Right atrium auricular region (tissue), 2 donors: ENCODE measurements at regions not wholly inside any gene's neighbourhood (a gene's known extent, or its start where the extent isn't known, plus 50 kb on each side); places are given as distances from the start of the nearest gene placed in this dataset.

ENCODE experiments used
- DNase-seq: peaks from one replicate; pipeline ENCODE4 v3.0.0-alpha.2; 2019; ENCODE audit warnings: low spot score
- H3K27ac ChIP-seq, 2 donors: fragments of 200-600 bp; sonication (generic); 1 replicate in 1 of 2; 2 replicates in 1 of 2; pipeline ENCODE4 v1.5.1; 2016 to 2019
- H3K27me3 ChIP-seq, 2 donors: fragments of 200-600 bp; sonication (generic); one replicate each; pipeline versions ENCODE4 v1.5.1 to v1.6.0; 2017 to 2019
- H3K36me3 ChIP-seq: fragments of 200-600 bp; sonication (generic); one replicate; pipeline ENCODE4 v1.5.1; 2016
- H3K4me1 ChIP-seq, 2 donors: fragments of 200-600 bp; sonication (generic); one replicate each; pipeline versions ENCODE4 v1.5.1 to v1.6.0; 2017 to 2019
- H3K4me3 ChIP-seq, 2 donors: fragments of 200-600 bp; sonication (generic); 1 replicate in 1 of 2; 2 replicates in 1 of 2; pipeline ENCODE4 v1.5.1; 2017 to 2019; ENCODE audit warnings: mild to moderate bottlenecking in 1 of 2, moderate library complexity in 1 of 2
- H3K9me3 ChIP-seq, 2 donors: fragments of 200-600 bp; sonication (generic); one replicate each; pipeline ENCODE4 v1.5.1; 2019
- TF ChIP-seq, protein P1 (sequence below), 2 donors: fragments of 200-600 bp; sonication (generic); IDR thresholded peaks; one replicate each; pipeline ENCODE4 v1.5.1; 2019; ENCODE audit warnings: antibody characterized with exemption in 2 of 2

- H3K4me1 ChIP-seq = peaks cover 0 to 5% of the 10 kb centered on the region in 2 donors
- no peaks in the 10 kb centered on the region for H3K27me3 ChIP-seq
- no peaks in the 10 kb centered on the region for H3K36me3 ChIP-seq
- no peak overlapping the region for H3K4me3 ChIP-seq
- TF ChIP-seq, protein P1, sequence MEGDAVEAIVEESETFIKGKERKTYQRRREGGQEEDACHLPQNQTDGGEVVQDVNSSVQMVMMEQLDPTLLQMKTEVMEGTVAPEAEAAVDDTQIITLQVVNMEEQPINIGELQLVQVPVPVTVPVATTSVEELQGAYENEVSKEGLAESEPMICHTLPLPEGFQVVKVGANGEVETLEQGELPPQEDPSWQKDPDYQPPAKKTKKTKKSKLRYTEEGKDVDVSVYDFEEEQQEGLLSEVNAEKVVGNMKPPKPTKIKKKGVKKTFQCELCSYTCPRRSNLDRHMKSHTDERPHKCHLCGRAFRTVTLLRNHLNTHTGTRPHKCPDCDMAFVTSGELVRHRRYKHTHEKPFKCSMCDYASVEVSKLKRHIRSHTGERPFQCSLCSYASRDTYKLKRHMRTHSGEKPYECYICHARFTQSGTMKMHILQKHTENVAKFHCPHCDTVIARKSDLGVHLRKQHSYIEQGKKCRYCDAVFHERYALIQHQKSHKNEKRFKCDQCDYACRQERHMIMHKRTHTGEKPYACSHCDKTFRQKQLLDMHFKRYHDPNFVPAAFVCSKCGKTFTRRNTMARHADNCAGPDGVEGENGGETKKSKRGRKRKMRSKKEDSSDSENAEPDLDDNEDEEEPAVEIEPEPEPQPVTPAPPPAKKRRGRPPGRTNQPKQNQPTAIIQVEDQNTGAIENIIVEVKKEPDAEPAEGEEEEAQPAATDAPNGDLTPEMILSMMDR (IDR thresholded peaks at IDR 0.05) = no peak
- H3K27ac ChIP-seq = no peak overlapping the region
- H3K9me3 ChIP-seq = no peaks in the 10 kb centered on the region
- DNase-seq = no peak
These were observed 123.5 kb upstream of the RFLNA start for GRCh38 chr12:124171231-124171979.

GRCh38 chr12:124172636-124173035 lies 122.3 kb upstream of the RFLNA start:
- H3K27ac ChIP-seq = no peak overlapping the region
- DNase-seq = no peak
- TF ChIP-seq, protein P1 (IDR thresholded peaks at IDR 0.05) = no peak

DNA sequence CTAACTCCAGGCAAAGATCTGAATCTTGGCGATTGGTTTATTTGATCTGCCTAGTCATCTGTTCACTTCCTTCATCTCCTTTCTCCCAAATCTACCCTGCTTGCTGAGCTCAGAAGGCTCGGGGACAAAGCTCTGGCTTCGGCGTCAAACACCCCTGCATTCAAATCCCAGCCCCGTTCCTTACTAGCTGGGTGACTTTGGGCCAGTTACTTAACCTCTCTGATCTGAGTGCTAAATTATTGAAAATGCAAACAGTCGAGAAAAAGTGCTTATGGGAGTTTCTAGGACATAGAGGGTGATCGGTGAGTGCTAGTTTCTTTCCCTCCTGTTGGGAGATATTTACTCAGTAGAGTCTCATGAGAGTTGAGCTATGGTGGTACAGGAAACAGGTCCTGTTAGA lies 121.2 kb upstream of the RFLNA start:
- Histone ChIP-seq H3K4me1 (peaks cover 0 to 5% of the 10 kb centered on the region in 2 donors), H3K9me3 (no peaks in the 10 kb centered on the region), H3K4me3 (no peak overlapping the region), H3K27me3 (no peaks in the 10 kb centered on the region), H3K36me3 (no peaks in the 10 kb centered on the region), H3K27ac (no peak overlapping the region)
- TF ChIP-seq, protein P1 (IDR thresholded peaks at IDR 0.05) = no peak
- DNase-seq = no peak

More at GRCh38 chr12:124172636-124173035, 122.3 kb upstream of the RFLNA start:
- no peaks in the 10 kb centered on the region for H3K27me3 ChIP-seq
- H3K36me3 ChIP-seq = no peaks in the 10 kb centered on the region
- H3K4me1 ChIP-seq = peaks cover 0 to 5% of the 10 kb centered on the region in 2 donors
- H3K4me3 ChIP-seq = no peak overlapping the region
- no peaks in the 10 kb centered on the region for H3K9me3 ChIP-seq

DNA sequence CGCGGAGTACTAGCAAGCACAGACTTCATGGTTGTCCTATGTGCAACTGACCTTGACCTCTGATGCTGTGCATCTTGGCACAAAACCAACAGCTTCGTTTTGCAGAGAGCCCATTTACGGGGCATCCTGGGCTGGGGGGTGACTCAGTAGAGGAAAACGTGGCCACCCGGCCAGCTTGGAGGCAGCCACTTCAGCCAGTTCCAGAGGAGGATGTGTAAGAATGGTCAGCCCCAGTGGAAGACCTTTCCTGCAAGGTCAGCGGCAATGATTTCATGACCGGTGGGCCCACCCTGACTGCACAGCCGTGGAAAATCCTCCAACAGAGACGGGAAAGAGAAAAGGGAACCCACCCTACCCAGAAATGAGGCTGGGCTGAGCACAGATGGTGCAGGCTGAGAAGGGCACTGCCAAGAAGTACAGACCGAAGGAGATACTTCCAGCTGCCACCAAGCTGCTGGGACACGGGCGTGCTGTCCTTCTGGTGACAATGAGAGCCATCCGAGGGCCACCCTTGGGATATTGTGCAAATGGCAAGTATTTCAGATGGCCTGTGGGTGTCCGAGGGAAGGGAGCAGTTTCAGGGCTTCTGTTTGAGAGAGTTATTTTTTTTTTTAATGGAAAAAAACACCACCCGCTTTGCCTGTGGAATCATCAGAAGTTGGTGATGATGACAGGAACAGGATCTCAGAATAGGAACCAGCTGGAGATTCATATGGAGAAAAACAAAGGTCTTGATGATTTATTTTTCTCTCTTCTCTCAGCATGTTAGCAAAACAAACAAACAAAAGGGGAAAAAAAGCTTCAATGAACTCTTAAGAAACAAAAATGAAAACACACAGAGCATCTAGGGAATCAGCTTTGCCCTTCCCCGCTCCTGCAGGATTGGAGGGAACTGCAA lies 120.2 kb upstream of the RFLNA start:
- Histone ChIP-seq H3K4me3 (no peak overlapping the region), H3K36me3 (no peaks in the 10 kb centered on the region), H3K9me3 (no peaks in the 10 kb centered on the region), H3K4me1 (peaks cover 0 to 5% of the 10 kb centered on the region in 2 donors), H3K27ac (no peak overlapping the region), H3K27me3 (no peaks in the 10 kb centered on the region)
- DNase-seq = no peak
- TF ChIP-seq, protein P1 (IDR thresholded peaks at IDR 0.05) = no peak

DNA sequence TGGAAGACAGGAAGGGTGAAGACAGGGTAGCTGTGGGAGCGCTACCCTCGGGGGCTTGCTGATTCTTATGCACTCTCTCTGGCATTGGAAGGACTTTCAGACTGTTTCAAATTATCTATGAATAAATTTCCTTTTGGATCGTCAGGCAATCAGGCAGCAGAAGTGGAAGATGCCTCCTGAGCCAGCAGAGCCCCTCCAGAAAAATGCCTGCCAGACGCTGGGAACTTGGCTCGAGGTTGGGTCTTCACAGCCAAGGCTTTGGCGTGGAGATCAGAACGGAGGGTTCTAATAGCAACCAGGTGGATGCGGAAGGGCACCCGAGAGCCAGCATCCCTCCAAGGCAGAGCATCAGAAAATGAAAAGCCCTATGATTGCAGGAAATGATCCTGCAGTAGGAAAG lies 119.2 kb upstream of the RFLNA start:
- no peak for DNase-seq
- H3K9me3 ChIP-seq = no peaks in the 10 kb centered on the region
- peaks cover 0 to 5% of the 10 kb centered on the region in 2 donors for H3K4me1 ChIP-seq
- no peaks in the 10 kb centered on the region for H3K36me3 ChIP-seq
- H3K27me3 ChIP-seq = no peaks in the 10 kb centered on the region
- no peak overlapping the region for H3K27ac ChIP-seq
- TF ChIP-seq, protein P1 (IDR thresholded peaks at IDR 0.05) = no peak
- H3K4me3 ChIP-seq = no peak overlapping the region
